H1 (cell line): ENCODE measurements at regions not wholly inside any gene's neighbourhood (a gene's known extent, or its start where the extent isn't known, plus 50 kb on each side); places are given as distances from the start of the nearest gene placed in this dataset.

Experiments used
- CTCF ChIA-PET: fragments of 300-600 bp; sonication (Branson Sonifier 250); formaldehyde crosslinking; loops from one replicate; lab custom pipeline; 2021; ENCODE audit not compliant: partially characterized antibody; lab: Charles Lee
- POLR2A ChIA-PET: fragments of 300-600 bp; sonication (Branson Sonifier 250); formaldehyde crosslinking; loops from one replicate; lab custom pipeline; 2021; ENCODE audit warnings: inconsistent platforms; ENCODE audit not compliant: partially characterized antibody; lab: Charles Lee
- DNase-seq, 2 experiments: peaks; one replicate each; pipeline versions ENCODE4 v3.0.0 to v3.0.0-alpha.2; 2010 to 2022; ENCODE audit warnings: low spot score in 2 of 2, low read depth in 1 of 2, mixed read lengths in 1 of 2
- FAIRE-seq: peaks from 2 replicates; lab custom pipeline; 2011; peaks lifted over from hg19 to GRCh38; lab: Jason Lieb, UNC
- H2AFZ ChIP-seq: 2 replicates; pipeline ENCODE4 v1.8.1; 2012; ENCODE audit warnings: low read length, inconsistent platforms
- H2AK5ac ChIP-seq: 2 replicates; pipeline ENCODE4 v1.6.1; 2013; ENCODE audit warnings: low read depth, low read length
- H2BK120ac ChIP-seq: replicated peaks from 2 replicates; pipeline ENCODE3; 2013; ENCODE audit warnings: low read depth, low read length, inconsistent platforms
- H2BK12ac ChIP-seq: 2 replicates; pipeline ENCODE4 v1.6.1; 2013; ENCODE audit warnings: low read depth, low read length
- H2BK15ac ChIP-seq: 2 replicates; pipeline ENCODE4 v1.6.1; 2013; ENCODE audit warnings: low read length
- H2BK20ac ChIP-seq: 2 replicates; pipeline ENCODE4 v1.6.1; 2013; ENCODE audit warnings: low read length
- H2BK5ac ChIP-seq: 2 replicates; pipeline ENCODE4 v1.6.1; 2013; ENCODE audit warnings: low read depth, low read length
- H3K14ac ChIP-seq: 2 replicates; pipeline ENCODE4 v1.6.1; 2013; ENCODE audit warnings: inconsistent platforms; ENCODE audit not compliant: insufficient read length
- H3K18ac ChIP-seq: 2 replicates; pipeline ENCODE4 v1.6.1; 2013; ENCODE audit warnings: low read length; ENCODE audit errors: extremely low read depth
- H3K23ac ChIP-seq: 2 replicates; pipeline ENCODE4 v1.6.1; 2013; ENCODE audit warnings: inconsistent platforms; ENCODE audit not compliant: insufficient read length
- H3K23me2 ChIP-seq: 2 replicates; pipeline ENCODE4 v1.6.1; 2013; ENCODE audit warnings: low read depth, low read length
- H3K27ac ChIP-seq: 2 replicates; pipeline ENCODE4 v1.6.1; 2011; ENCODE audit warnings: low read depth, low read length, inconsistent platforms
- H3K27me3 ChIP-seq, 4 experiments: replicated peaks in 1 of 4; 1 replicate in 1 of 4; 2 replicates in 3 of 4; pipeline versions ENCODE4 v1.6.1 to v1.8.1; 2011 to 2013; ENCODE audit warnings: low read length in 3 of 4, mild to moderate bottlenecking in 3 of 4, inconsistent platforms in 2 of 4, mixed read lengths in 2 of 4, moderate library complexity in 1 of 4; ENCODE audit not compliant: control insufficient read depth in 3 of 4, insufficient read depth in 3 of 4; ENCODE audit errors: extremely low read depth in 1 of 4
- H3K36me3 ChIP-seq, 4 experiments: 2 replicates each; pipeline versions ENCODE4 v1.6.1 to v1.8.1; 2011 to 2013; ENCODE audit warnings: mild to moderate bottlenecking in 4 of 4, low read length in 3 of 4, moderate library complexity in 2 of 4, control low read depth in 1 of 4, inconsistent platforms in 1 of 4; ENCODE audit not compliant: insufficient read depth in 4 of 4, control insufficient read depth in 2 of 4
- H3K4ac ChIP-seq: replicated peaks from 2 replicates; pipeline ENCODE3; 2013; ENCODE audit warnings: low read length, low read depth, mixed read lengths, inconsistent platforms; ENCODE audit not compliant: insufficient read length
- H3K4me1 ChIP-seq, 4 experiments: replicated peaks in 1 of 4; 1 replicate in 1 of 4; 2 replicates in 3 of 4; pipeline versions ENCODE4 v1.6.1 to v1.8.1; 2011 to 2013; ENCODE audit warnings: low read length in 3 of 4, inconsistent platforms in 2 of 4, mixed read lengths in 1 of 4; ENCODE audit not compliant: insufficient read depth in 4 of 4, control insufficient read depth in 3 of 4
- H3K4me2 ChIP-seq, 2 experiments: 2 replicates each; pipeline versions ENCODE4 v1.6.1 to v1.8.1; 2011 to 2013; ENCODE audit warnings: low read depth in 2 of 2, low read length in 2 of 2, control low read depth in 1 of 2, inconsistent platforms in 1 of 2, mild to moderate bottlenecking in 1 of 2; ENCODE audit not compliant: insufficient read depth in 1 of 2
- H3K4me3 ChIP-seq, 4 experiments: fragments of 200-600, 300-600 bp in 1 of 4; sonication (generic), shearing (Covaris generic), sonication (Bioruptor Twin) in 1 of 4; 2 replicates each; pipeline versions ENCODE4 v1.5.1 to v1.8.1; 2011 to 2016; ENCODE audit warnings: low read length in 4 of 4, low read depth in 3 of 4, control low read depth in 2 of 4, inconsistent platforms in 2 of 4, mild to moderate bottlenecking in 2 of 4, mixed read lengths in 1 of 4, moderate library complexity in 1 of 4; ENCODE audit not compliant: insufficient read depth in 2 of 4; ENCODE audit errors: extremely low read depth in 1 of 4
- H3K56ac ChIP-seq: replicated peaks from 2 replicates; pipeline ENCODE3; 2013; ENCODE audit warnings: low read depth, mild to moderate bottlenecking, mixed read lengths, low read length, inconsistent platforms; ENCODE audit not compliant: insufficient read length
- H3K79me1 ChIP-seq: 2 replicates; pipeline ENCODE4 v1.6.1; 2013; ENCODE audit warnings: low read depth, low read length, control low read depth
- H3K79me2 ChIP-seq, 2 experiments: 2 replicates each; pipeline versions ENCODE4 v1.6.1 to v1.8.1; 2012 to 2013; ENCODE audit warnings: low read length in 2 of 2, mild to moderate bottlenecking in 2 of 2, inconsistent platforms in 1 of 2; ENCODE audit not compliant: insufficient read depth in 2 of 2, control insufficient read depth in 1 of 2
- H3K9ac ChIP-seq, 4 experiments: replicated peaks in 1 of 4; 1 replicate in 1 of 4; 2 replicates in 3 of 4; pipeline versions ENCODE4 v1.6.1 to v1.8.1; 2011 to 2013; ENCODE audit warnings: low read depth in 3 of 4, low read length in 3 of 4, control low read depth in 2 of 4, mild to moderate bottlenecking in 2 of 4, moderate library complexity in 2 of 4, inconsistent platforms in 1 of 4; ENCODE audit errors: extremely low read depth in 1 of 4
- H3K9me3 ChIP-seq, 2 experiments: 2 replicates each; pipeline versions ENCODE4 v1.6.1 to v1.8.1; 2012 to 2013; ENCODE audit warnings: mild to moderate bottlenecking in 2 of 2, moderate library complexity in 2 of 2, control low read depth in 1 of 2, inconsistent platforms in 1 of 2, low read depth in 1 of 2, low read length in 1 of 2, mixed read lengths in 1 of 2; ENCODE audit not compliant: insufficient read depth in 2 of 2
- H4K20me1 ChIP-seq, 2 experiments: replicated peaks in 1 of 2; 2 replicates each; pipeline versions ENCODE3 to v1.8.1; 2011 to 2013; ENCODE audit warnings: inconsistent platforms in 2 of 2, low read length in 2 of 2, mild to moderate bottlenecking in 1 of 2; ENCODE audit not compliant: insufficient read depth in 2 of 2, control insufficient read depth in 1 of 2
- H4K5ac ChIP-seq: 2 replicates; pipeline ENCODE4 v1.6.1; 2013; ENCODE audit warnings: low read length, low read depth, mixed read lengths, inconsistent platforms; ENCODE audit not compliant: insufficient read length
- H4K8ac ChIP-seq: 2 replicates; pipeline ENCODE4 v1.8.0; 2013; ENCODE audit warnings: mild to moderate bottlenecking, moderate library complexity, low read length, inconsistent platforms; ENCODE audit not compliant: insufficient read depth; ENCODE audit errors: extremely low read depth
- H4K91ac ChIP-seq: replicated peaks from 2 replicates; pipeline ENCODE3; 2013; ENCODE audit warnings: low read length, mixed read lengths, inconsistent platforms; ENCODE audit not compliant: insufficient read length
- POU5F1 ChIP-seq: IDR thresholded peaks from 2 replicates; pipeline ENCODE4 v1.6.1; 2011; ENCODE audit warnings: low read depth, mild to moderate bottlenecking, low read length, moderate library complexity
- WGBS, 2 experiments: shearing (Covaris generic) in 1 of 2; methylation state at CpG; one replicate each; pipeline versions ENCODE4 v1.1.6 to v1.1.7; 2013 to 2015; ENCODE audit warnings: low lambda C conversion rate in 2 of 2, mixed read lengths in 2 of 2, inconsistent platforms in 1 of 2, low coverage in 1 of 2, missing lambda C conversion rate in 1 of 2; ENCODE audit not compliant: insufficient replicate concordance in 2 of 2, insufficient coverage in 1 of 2, insufficient read length in 1 of 2; ENCODE audit errors: extremely low coverage in 1 of 2, missing lambda C conversion rate in 1 of 2; 5-methylcytosine and 5-hydroxymethylcytosine counted together

DNA sequence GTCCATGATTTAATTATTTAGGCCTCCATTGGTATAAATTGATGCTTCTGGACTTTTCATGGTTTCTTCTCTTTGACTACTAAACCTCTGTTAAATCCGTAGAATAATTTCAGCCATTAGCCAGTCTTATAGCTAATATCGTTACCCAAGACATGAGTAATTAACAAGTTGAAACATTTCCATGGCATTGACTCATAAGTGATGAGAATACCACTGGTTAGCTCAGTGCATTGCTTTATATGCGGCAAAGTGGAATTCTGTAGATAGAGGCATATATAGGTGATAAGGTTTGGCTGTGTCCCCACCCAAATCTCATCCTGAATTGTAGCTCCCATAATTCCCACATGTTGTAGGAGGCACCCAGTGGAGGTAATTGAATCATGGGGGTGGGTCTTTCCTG, 80.6 kb downstream of the VCX2 start:
- H3K9me3 ChIP-seq = no peaks in the 10 kb centered on the region
- no peak overlapping the region for H4K5ac ChIP-seq
- peaks cover 0 to 4% (median 0%) of the 10 kb centered on the region in 4 experiments; a peak in 2 of 7 replicates for H3K4me1 ChIP-seq
- FAIRE-seq (no peak), DNase-seq (no peak)
- H3K79me2 ChIP-seq = no peaks in the 10 kb centered on the region
- no peak overlapping the region for H4K8ac ChIP-seq
- H3K4me2 ChIP-seq = no peak overlapping the region
- TF ChIP-seq POU5F1 = no peak
- no peak overlapping the region for H4K91ac ChIP-seq
- no peak overlapping the region for H2BK15ac ChIP-seq
- H3K23ac ChIP-seq = no peak overlapping the region
- no peak overlapping the region for H3K56ac ChIP-seq
- no peaks in the 10 kb centered on the region for H3K27me3 ChIP-seq
- no peak overlapping the region for H3K18ac ChIP-seq
- no peak overlapping the region for H2AFZ ChIP-seq
- 100% methylated on average over 2 of the region's 3 CpGs; no CpG with 5 or more reads in 1 of the 2 experiments for WGBS, 2 experiments
- H3K14ac ChIP-seq = no peak overlapping the region
- H3K79me1 ChIP-seq = no peaks in the 10 kb centered on the region
- ChIA-PET CTCF (no interaction called here), POLR2A (no interaction called here)
- no peaks in the 10 kb centered on the region for H3K23me2 ChIP-seq
- H2BK120ac ChIP-seq = no peak overlapping the region
- H3K27ac ChIP-seq = no peak overlapping the region
- H2BK20ac ChIP-seq = no peak overlapping the region
- no peak overlapping the region for H2BK12ac ChIP-seq
- H3K4ac ChIP-seq = no peak overlapping the region
- no peaks in the 10 kb centered on the region for H3K36me3 ChIP-seq
- no peak overlapping the region for H2AK5ac ChIP-seq
- H3K4me3 ChIP-seq = no peak overlapping the region
- H4K20me1 ChIP-seq = no peaks in the 10 kb centered on the region
- no peak overlapping the region for H2BK5ac ChIP-seq
- H3K9ac ChIP-seq = no peak overlapping the region
